Ishikawa (cell line): ENCODE measurements at regions not wholly inside any gene's neighbourhood (a gene's known extent, or its start where the extent isn't known, plus 50 kb on each side); places are given as distances from the start of the nearest gene placed in this dataset.

Experiments used
- CEBPB ChIP-seq: IDR thresholded peaks from 2 replicates; pipeline ENCODE4 v1.6.1; 2012
- CREB1 ChIP-seq: IDR thresholded peaks from 2 replicates; pipeline ENCODE4 v1.6.1; 2012; ENCODE audit warnings: low read depth
- EGR1 ChIP-seq: IDR thresholded peaks from 2 replicates; pipeline ENCODE4 v1.6.1; 2012
- EP300 ChIP-seq: IDR thresholded peaks from 2 replicates; pipeline ENCODE4 v1.6.1; 2012; ENCODE audit warnings: borderline replicate concordance
- FOXM1 ChIP-seq: IDR thresholded peaks from 2 replicates; pipeline ENCODE4 v1.6.1; 2012; ENCODE audit warnings: low read depth, borderline replicate concordance
- MAX ChIP-seq: IDR thresholded peaks from 2 replicates; pipeline ENCODE4 v1.6.1; 2012
- RAD21 ChIP-seq: IDR thresholded peaks from 2 replicates; pipeline ENCODE4 v1.6.1; 2012; ENCODE audit warnings: low read depth
- REST ChIP-seq: IDR thresholded peaks from 2 replicates; pipeline ENCODE4 v1.6.1; 2012; ENCODE audit warnings: low read depth, mild to moderate bottlenecking
- TAF1 ChIP-seq: IDR thresholded peaks from 2 replicates; pipeline ENCODE4 v1.6.1; 2012; ENCODE audit warnings: low read depth, mild to moderate bottlenecking
- TCF12 ChIP-seq: IDR thresholded peaks from 2 replicates; pipeline ENCODE4 v1.6.1; 2012; ENCODE audit warnings: low read depth
- USF1 ChIP-seq: IDR thresholded peaks from 2 replicates; pipeline ENCODE4 v1.6.1; 2012
- YY1 ChIP-seq: IDR thresholded peaks from 2 replicates; pipeline ENCODE4 v1.6.1; 2012; ENCODE audit warnings: low read depth
- ZBTB7A ChIP-seq: IDR thresholded peaks from 2 replicates; pipeline ENCODE4 v1.6.1; 2012; ENCODE audit warnings: low read depth

- TF ChIP-seq REST (no peak), USF1 (no peak), RAD21 (no peak), MAX (no peak), EP300 (no peak), ZBTB7A (no peak), CEBPB (no peak), FOXM1 (no peak), YY1 (no peak), CREB1 (no peak), TCF12 (no peak), EGR1 (no peak), TAF1 (no peak)
Observed at GRCh38 chr3:167110901-167111300, 269.2 kb downstream of the ZBBX start.
